ES-I3 (cell line): ENCODE measurements at regions not wholly inside any gene's neighbourhood (a gene's known extent, or its start where the extent isn't known, plus 50 kb on each side); places are given as distances from the start of the nearest gene placed in this dataset.
"Not testable (repeated sequence)": the region's sequence is repeated elsewhere in the genome, so short reads cannot be mapped to it uniquely, and the experiment has no call there.

Source experiments
- H3K36me3 ChIP-seq: 2 replicates; pipeline ENCODE4 v1.6.1; 2013; ENCODE audit warnings: mild to moderate bottlenecking, low read length, control low read depth, moderate library complexity; ENCODE audit not compliant: insufficient read depth
- H3K4me1 ChIP-seq: 2 replicates; pipeline ENCODE4 v1.6.1; 2013; ENCODE audit warnings: mild to moderate bottlenecking, control low read depth, low read length; ENCODE audit not compliant: insufficient read depth
- H3K9ac ChIP-seq: 2 replicates; pipeline ENCODE4 v1.6.1; 2013; ENCODE audit warnings: low read depth, mild to moderate bottlenecking, low read length, moderate library complexity
- H3K9me3 ChIP-seq: 2 replicates; pipeline ENCODE4 v1.6.1; 2013; ENCODE audit warnings: mild to moderate bottlenecking, low read length, moderate library complexity; ENCODE audit not compliant: control insufficient read depth, insufficient read depth

DNA sequence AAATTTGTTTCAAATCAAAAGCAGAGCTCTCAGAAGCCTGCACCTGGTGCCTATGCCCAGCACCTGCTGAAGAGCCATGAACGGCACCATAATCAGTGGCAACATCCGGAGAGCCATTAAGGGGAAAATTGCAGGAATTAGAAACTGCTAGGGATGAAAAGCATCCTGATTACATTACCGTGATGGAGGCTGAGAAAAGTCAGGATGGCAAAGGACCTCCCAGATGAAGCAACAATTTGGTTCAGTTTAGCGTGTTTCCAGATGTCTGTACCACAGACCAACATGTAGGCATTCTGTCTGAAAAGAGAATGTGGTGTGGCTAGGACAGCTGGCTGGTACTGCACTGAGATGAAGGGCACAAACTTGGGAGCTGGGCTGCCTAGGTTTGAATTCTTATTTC, 106.1 kb downstream of the EOMES start:
- no peaks in the 10 kb centered on the region; the same call in 1 of the 2 replicates for H3K4me1 ChIP-seq
- H3K9me3 ChIP-seq: peaks cover 19% of the 10 kb centered on the region
- no peaks in the 10 kb centered on the region for H3K36me3 ChIP-seq
- no peak overlapping the region for H3K9ac ChIP-seq

DNA sequence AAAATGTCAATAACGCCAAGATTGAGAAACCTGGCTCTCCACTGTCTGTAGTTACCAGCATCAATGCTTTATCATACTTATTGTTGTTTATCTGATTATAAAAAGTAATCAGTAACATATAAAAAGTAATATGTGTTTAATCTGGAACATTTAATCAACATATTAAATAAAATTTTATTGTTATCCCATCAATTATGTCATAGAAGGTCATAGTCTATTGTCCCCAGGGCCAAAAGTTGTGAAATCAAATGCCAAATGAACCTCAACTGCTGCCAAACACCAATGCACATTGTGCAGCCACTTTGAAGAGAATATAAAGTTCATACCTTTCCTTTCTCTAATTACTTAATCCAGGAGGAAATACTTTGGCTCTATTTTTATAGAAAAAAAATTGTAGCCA, 106.6 kb downstream of the EOMES start:
- no peak overlapping the region for H3K9ac ChIP-seq
- H3K4me1 ChIP-seq: no peaks in the 10 kb centered on the region; the same call in 1 of the 2 replicates
- H3K9me3 ChIP-seq: peaks cover 19% of the 10 kb centered on the region
- no peaks in the 10 kb centered on the region for H3K36me3 ChIP-seq

DNA sequence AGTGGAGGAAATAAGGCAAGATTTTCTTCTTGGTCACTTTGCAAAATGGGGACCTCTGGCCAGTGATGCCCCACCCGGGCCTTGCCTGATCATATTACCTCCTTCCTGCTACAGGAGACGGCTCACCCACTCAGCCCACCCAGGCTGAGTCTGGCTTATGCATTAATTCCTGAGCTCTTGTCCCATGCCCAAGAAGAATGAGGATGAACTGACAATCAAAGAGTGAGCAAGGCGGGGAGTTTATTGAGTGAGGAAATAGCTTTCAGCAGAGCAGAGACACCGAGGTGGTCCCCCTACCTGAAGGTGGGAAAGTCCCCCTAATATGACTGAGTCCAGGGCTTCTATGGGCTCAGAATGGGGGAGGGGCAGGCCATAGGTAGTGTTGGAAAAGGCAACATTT, 107.5 kb downstream of the EOMES start:
- no peaks in the 10 kb centered on the region for H3K36me3 ChIP-seq
- no peak overlapping the region for H3K9ac ChIP-seq
- H3K4me1 ChIP-seq: no peaks in the 10 kb centered on the region; the same call in 1 of the 2 replicates
- peaks cover 19% of the 10 kb centered on the region for H3K9me3 ChIP-seq

DNA sequence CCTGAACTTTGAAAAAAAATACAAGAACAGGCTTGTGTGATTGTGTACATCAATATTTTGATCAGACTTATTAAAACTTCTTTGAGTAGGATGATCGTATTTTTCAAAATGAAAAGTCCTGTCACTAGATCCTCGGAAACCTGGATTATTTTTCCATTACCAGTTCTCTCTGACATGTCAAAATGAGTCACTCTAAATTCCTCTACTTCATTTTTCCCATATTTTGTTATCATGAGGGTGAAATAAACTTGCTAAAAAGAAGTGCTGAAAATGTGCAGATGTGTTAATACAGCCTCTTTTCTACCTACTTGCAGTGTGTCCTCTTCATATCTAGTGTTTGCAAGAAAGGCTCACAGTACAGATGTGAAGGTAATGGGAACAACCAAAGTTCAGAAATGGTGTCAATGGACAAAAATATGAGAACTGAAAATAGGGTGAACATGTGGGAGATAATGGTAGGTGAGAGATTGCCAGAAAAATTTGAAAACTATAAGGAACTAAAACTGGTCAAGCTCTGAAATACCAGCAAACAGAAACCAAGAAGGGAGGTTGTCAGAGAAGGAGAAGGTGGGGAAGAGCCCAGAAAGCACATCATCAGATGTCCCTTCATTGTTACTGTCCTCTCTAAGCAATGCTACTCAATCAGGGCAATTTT, 108.2 kb downstream of the EOMES start:
- H3K4me1 ChIP-seq: no peaks in the 10 kb centered on the region
- H3K9ac ChIP-seq: no peak overlapping the region
- peaks cover 19% of the 10 kb centered on the region for H3K9me3 ChIP-seq
- no peaks in the 10 kb centered on the region for H3K36me3 ChIP-seq

DNA sequence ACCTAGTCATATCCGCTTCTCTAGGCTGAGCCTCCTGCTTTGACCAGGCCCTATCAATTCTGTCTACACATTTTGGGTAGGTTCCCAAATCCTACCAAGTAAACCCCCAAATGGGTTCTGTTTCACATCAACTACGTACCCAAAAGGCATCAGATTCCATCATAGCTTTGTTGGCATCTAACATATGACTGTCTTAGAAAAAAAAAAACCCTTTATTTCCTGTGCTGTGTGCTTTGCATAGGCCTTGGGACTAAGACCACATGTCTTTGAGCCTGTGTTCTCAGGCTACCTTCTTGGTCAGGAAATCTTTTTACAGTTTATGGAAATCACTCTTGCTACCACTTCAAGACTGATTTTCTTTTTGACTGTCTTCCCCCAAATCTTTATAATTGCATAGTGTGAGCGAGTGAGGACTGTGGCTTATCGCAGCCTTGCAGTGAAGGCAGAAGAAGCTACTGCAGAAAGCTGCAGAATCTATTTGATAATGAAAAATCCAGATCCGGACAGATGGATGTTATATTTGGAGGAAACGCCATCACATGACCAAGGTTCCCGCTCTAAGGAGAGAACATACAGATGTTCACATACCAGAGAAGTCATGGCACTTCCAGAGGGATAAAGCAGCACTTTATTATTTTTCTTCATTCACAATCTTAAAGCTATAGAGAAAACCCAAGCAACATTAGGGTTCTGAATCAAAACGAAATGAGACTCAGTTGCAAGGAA, 111.2 kb downstream of the EOMES start:
- no peak overlapping the region for H3K9ac ChIP-seq
- H3K9me3 ChIP-seq: peaks cover 19% of the 10 kb centered on the region
- H3K36me3 ChIP-seq: no peaks in the 10 kb centered on the region
- peaks cover 7% of the 10 kb centered on the region for H3K4me1 ChIP-seq

DNA sequence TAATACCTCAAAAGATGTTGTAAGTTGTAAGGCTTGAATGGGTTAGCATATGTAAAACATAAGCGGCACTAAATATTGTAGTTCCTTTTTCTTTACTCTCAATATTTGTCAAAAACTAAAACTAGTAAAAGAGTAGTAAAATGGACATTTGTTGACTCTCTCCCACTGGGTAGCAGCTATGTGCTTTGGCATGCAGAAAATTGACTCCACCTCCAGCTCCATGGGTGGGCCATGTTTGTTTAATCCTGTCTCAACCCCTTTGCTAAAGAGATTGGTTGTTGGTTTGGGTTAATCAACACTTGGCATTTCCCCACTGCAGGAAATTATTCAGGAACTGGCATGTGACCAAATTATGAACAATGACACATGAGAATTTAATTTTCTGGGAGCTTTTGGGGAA, 114.8 kb downstream of the EOMES start:
- no peak overlapping the region for H3K9ac ChIP-seq
- H3K4me1 ChIP-seq: peaks cover 7% of the 10 kb centered on the region
- no peaks in the 10 kb centered on the region for H3K9me3 ChIP-seq
- no peaks in the 10 kb centered on the region for H3K36me3 ChIP-seq

DNA sequence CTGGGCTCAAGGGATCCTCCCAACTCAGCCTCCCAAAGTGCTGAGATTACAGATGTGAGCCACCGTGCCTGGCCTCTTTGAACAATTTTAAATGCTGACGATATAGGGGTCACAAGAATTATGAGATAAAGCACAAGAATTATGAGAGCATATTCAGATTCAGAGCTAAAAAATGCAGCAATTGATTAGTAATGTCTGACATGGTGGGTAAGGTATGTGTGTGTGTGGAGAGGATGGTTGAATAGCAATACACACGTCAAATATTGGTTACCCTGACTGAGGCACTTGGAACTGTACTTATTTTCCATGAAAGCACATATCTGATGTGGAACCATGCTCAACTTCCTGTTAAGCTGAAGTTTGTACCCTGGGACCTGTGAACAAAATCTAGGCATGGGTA, 115.6 kb downstream of the EOMES start:
- H3K9me3 ChIP-seq: no peaks in the 10 kb centered on the region
- H3K4me1 ChIP-seq: peaks cover 7% of the 10 kb centered on the region
- H3K36me3 ChIP-seq: no peaks in the 10 kb centered on the region
- H3K9ac ChIP-seq: no peak overlapping the region

DNA sequence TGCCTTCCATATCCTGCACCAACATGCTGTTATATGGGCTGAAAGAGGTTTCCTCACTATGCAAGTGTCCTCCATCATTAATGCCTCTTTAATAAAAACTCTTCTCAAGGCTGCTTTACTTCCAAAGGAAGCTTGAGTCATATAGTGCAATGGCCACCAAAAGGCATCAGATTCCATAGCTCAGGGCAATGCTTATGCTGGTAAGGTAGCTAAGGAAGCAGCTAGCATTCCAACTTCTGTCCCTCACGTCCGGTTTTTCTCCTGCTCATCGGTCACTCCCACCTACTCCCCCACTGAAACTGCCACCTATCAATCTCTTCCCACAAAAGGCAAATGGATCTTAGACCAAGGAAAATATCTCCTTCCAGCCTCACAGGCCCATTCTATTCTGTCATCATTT, 117.1 kb upstream of the SLC4A7 start:
- H3K9me3 ChIP-seq, H3K4me1 ChIP-seq, H3K9ac ChIP-seq, H3K36me3 ChIP-seq: not testable (repeated sequence)

DNA sequence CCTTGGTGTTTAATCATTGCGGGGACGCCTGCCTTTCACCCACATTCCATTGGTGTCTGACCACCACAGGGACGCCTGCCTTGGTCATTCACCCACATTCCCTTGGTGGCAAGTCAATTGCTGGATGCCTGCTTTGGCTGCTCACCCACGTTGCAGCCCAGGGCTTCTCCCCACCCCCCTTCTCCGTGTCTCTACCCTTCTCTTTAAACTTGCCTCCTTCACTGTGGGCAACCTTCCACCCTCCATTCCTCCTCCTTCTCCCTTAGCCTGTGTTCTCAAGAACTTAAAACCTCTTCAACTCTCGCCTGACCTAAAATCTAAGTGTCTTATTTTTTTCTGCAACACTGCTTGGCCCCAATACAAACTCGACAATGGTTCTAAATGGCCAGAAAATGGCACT, 115.6 kb upstream of the SLC4A7 start:
- H3K9me3 ChIP-seq, H3K9ac ChIP-seq, H3K4me1 ChIP-seq, H3K36me3 ChIP-seq: not testable (repeated sequence)

DNA sequence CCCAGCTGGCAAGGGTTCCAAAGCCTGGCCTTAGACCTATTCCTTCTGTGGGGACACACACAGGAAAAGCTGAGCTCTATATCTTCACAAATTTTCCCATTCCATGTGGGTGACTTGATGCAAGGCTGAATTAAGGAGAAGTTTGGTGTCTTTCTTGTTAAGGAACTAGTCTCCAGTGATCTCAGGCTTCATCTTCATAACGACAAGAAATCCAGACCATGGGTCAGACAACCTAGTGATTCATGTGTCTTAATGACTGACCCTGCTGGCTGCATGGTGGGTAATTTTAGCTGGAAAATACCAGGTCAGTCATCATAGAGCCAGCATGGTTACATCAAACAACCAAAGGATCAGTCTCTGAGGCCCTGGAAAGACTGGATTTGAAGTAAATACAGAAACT, 112.7 kb upstream of the SLC4A7 start:
- Histone ChIP-seq H3K9me3 (no peaks in the 10 kb centered on the region), H3K9ac (no peak overlapping the region), H3K4me1 (no peaks in the 10 kb centered on the region), H3K36me3 (no peaks in the 10 kb centered on the region)

DNA sequence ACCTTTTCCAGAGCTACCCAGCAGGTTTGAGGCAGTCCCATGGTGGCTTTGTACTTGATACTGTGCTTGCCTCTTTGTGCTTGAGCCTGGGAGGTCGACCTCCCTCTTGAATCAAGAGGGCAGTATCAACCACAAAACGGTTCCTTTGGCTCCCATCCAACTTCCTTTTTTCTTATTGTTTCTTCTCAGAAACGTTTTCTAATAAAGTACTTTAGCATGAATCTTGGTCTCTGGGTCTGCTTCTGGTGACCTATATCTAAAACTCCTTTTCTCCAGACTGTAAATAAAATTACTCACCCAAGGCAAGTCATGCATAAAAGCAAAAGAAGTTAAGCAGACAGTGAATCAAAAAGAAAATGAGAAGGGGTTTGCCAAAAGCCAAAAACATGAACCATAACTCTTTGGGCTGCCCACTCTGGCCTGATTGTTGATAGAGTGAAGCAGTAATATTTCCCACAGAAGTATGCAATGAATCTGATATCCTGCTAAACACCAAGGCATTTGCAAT, 112.2 kb upstream of the SLC4A7 start:
- Histone ChIP-seq H3K9me3 (no peaks in the 10 kb centered on the region), H3K4me1 (peaks cover 2% of the 10 kb centered on the region; the same call in 1 of the 2 replicates), H3K9ac (no peak overlapping the region), H3K36me3 (no peaks in the 10 kb centered on the region)

DNA sequence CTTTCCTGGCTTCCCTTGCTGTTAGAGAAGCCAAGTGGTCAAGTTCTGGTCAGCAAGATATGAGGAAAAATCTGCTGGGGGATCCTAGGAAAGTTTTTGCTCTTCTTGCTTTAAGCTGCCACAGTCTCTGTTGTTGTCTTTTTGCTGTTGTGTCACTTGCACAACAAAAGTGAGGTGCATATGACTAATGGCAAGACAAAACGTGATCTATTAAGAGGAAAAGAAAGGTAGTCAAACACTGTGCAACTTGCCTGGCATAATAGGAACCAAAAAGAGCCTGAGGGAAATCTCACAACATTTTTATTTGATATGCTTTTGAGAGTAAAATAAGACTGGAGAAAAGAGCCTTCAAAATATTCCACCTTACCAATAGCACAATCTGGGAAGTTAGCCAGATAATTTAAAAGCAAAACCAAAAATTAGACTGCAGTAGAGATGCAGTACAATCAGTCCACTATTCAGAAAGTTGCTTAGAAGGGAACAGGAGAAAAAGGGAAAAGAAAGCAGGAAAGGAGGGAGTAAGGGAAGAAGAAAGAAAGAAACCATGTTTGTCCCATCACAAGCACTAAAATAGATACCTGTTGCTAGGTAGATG, 110.0 kb upstream of the SLC4A7 start:
- Histone ChIP-seq H3K4me1 (peaks cover 21% of the 10 kb centered on the region), H3K9me3 (no peaks in the 10 kb centered on the region), H3K36me3 (no peaks in the 10 kb centered on the region), H3K9ac (no peak overlapping the region)

DNA sequence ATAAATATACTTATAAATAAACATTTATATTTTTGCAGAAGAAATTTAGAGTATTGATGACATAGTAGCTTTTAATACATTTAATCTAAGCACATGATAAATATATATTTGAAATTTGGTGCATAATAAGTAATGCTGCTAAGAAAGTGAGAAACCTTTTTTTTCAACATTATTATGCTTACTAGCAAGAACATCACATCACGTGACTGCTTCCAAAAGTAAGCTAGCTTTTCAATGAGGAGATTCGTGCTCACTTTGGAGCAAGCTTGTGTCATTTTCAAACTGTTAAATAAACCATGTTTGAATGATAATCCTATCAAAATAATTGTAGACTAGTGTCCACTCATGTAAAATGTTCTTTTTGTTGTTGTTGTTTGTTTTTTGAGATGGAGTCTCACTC, 109.0 kb upstream of the SLC4A7 start:
- Histone ChIP-seq H3K9ac (no peak overlapping the region), H3K9me3 (no peaks in the 10 kb centered on the region), H3K36me3 (no peaks in the 10 kb centered on the region), H3K4me1 (peaks cover 21% of the 10 kb centered on the region)

DNA sequence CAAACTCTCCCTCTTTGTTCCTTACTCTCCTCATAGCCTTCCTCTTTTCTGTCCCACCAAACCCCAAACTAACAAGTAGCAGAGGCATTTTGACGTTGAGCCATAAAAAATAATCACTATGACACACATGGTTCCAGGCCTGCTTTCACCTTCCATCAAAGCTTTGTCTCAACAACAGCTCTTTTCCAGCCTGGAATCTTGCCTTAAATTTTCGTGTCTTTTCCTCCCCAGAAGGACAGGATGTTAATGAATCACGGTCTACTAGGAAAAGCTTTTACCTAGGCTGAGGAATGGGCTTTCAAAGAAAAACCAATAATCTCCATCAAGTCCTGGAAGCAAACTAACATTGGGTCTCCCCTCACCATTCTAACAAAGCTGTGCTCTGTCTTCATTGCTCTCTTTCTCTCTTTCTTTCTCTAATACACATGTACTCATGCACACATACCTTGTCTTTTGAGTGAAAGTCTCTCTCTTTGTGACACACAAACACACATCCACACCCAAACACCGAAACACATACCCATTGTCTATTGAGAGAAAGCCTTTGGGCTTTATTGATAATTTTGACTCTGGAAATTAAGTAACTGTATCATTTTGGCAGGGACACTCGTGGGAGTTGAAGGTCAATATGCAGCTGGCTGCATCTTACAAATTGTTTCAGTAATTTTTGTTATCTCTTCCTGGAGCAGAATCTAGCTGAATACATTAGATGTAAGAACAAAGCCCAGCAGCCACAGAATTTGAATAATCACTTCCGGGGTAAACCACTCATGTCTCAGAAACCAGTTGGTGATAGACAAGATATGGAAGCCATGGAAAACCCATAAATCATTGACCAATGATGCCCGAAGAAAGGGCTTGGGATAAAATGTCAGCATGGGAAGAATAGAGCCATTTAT, 107.4 kb upstream of the SLC4A7 start:
- Histone ChIP-seq H3K36me3 (no peaks in the 10 kb centered on the region), H3K4me1 (peaks cover 21% of the 10 kb centered on the region), H3K9ac (no peak overlapping the region), H3K9me3 (no peaks in the 10 kb centered on the region)
